GM21528 (cell line): ENCODE measurements at regions not wholly inside any gene's neighbourhood (a gene's known extent, or its start where the extent isn't known, plus 50 kb on each side); places are given as distances from the start of the nearest gene placed in this dataset.
"Not testable (repeated sequence)": the region's sequence is repeated elsewhere in the genome, so short reads cannot be mapped to it uniquely, and the experiment has no call there.

Source experiments
- ATAC-seq: cut with Tn5 transposase; IDR thresholded peaks from one replicate; pipeline ENCODE4 v1.9.1; 2021; ENCODE audit warnings: mild to moderate bottlenecking, moderate library complexity; ENCODE audit not compliant: unreplicated experiment, low FRiP score

DNA sequence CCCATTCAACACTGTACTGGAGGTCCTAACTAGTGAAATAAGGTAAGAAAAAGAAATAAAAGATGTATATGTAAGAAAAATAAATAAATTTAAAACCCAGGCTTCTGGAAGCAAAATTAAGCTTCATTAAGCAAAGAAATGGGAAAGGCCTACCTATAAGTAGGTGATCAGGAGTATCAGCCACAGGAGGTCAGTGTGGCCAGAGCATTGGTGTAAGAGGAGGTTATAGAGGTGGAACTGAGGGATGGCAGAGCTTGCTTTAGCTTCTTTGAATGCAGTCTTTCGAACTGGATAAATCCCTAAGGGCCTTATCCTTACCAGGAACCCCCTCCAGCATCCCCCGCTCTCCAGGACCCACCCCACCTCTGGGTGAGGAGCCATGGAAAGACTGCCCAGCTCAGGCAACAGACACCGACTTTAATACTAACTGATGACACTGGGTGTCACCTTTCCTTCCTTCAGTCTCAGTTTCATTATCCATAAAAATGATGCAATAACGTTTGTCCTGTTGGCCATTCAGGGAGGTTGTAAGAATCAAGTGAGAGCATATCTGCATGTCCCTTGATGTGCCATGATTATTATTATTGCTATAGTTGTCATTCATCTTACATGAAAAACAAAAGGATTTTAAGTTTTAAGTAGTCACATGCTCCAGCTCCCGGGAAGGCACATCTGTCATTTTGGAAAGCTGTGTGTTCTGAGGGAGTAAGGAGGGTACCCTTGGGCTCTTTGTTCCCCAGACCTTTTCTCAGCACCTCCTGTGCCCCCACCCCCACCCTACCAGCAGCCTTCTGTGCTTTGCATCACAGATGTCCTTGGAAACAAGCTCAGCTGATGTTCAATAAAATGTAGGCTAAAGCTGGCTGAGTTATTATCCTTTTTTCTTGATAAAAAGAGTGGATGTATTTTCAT is 50.8 kb upstream of the CTNNA1 start:
- no peak for ATAC-seq

DNA sequence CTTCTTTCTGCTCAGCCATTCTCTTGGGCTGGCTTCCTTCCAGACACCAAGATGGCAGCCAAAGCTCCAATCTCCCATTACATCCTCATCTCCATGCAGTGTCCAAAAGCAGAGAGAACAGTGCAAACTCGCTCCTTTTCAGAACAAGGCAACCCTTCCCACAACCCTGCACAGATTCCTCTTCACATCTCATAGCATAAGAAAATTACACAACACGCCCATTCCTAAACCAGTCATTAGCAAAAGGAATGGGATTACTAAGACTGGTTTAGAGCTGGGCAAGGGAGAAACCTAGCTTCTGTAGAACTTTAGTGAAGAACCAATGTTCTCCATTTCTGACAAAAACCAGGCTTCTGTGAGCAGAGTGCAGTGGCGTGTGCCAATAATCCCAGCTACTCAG is 51.5 kb upstream of the CTNNA1 start:
- ATAC-seq: no peak

DNA sequence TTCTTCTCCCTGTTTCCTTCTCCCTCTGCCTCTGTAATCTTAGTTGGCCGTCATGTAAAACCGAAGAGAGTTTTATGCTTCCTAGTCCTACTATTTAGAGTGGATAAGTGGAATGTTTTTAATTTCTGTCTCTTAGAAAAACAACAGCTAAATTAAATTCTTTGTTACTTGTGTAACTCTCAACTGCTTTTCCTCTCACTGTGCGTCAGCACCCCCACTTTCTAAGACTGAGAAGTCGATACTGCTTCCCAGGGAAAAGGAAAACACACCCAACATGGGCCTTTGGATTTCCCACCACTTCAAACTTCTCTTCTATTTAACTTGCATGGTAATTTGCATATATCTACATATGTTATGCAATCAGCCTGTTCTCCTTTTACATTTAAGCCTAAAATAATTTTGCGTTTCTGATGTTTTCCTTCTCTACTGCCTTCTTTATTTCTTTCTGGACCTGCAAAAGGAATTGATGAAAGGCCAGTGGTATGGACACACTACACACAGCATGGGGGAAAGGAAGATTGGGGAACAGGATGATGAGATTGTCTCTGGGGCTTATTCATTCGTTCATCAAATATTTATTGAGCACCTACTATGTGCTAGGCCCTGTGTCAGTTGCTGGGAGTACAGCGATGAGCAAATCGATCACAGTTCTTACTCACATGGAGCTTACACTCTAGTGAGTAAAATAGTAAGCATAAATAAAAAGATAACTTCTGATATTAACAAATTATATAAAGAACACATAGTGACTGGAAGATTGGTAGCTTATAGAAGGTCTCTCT is 52.5 kb upstream of the CTNNA1 start:
- no peak for ATAC-seq

- no peak for ATAC-seq
These were observed 53.7 kb upstream of the CTNNA1 start for GRCh38 chr5:138699482-138699881.

DNA sequence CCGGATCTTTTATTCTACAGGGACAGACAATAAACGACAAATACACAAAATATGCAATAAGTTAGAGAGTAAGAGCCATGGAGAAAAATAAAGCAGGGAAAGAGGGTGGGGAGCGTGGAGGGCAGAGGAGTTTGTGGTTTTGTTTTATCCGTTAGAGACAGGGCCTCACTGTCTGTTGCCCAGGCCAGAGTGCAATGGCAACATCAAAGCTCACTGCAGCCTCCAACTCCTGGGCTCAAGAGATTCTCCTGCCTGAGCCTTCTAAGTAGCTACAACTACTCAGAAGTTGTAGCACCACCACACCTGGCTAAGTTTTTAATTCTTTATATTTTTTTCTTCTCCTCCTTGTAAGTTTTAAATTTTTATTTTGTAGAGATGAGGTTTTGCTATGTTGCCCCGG is 54.5 kb upstream of the CTNNA1 start:
- no peak for ATAC-seq

- no peak for ATAC-seq
These were observed 55.4 kb upstream of the CTNNA1 start for GRCh38 chr5:138697720-138698360.

GRCh38 chr5:138696501-138696900 is 56.7 kb upstream of the CTNNA1 start:
- ATAC-seq: no peak

GRCh38 chr5:138695781-138696180 is 57.4 kb upstream of the CTNNA1 start:
- ATAC-seq: no peak

DNA sequence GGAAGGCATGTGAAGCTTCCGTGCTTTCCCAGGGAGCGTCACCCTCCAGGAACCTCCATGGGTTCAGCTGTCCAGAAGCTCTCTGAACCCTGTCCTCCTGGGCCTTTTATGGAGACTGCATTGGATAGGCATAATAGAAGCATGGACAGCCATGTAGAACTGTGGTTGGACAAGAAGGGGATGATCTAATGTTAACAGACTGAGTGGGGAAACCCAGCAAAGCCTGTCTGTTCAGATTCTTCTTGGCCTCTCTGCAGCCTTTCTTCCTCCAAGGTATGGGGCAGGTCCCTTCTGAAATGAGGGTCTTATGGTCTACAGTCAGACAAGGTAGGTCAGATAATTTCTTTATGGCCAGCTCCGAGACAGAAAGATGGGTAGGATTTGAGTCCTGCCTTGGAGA is 59.1 kb upstream of the CTNNA1 start:
- ATAC-seq: no peak

DNA sequence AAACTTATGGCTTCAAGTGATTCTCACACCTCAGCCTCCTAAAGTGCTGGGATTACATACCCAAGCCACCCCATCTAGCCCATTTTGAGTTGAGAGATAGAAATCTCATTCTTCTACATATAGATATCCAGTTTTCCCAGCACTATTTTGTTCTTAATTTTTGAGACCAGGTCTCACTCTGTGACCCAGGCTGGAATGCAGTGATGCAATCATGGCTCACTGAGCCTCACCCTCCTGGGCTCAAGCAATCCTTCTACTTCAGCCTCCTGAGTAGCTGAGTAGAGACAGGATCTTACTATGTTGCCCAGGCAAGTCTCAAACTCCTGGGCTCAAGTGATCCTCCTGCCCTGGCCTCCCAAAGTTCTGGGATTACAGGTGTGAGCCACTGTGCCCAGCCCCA is 60.9 kb upstream of the CTNNA1 start:
- ATAC-seq: no peak

GRCh38 chr5:138686668-138687067 is 66.6 kb upstream of the CTNNA1 start:
- ATAC-seq: no peak

GRCh38 chr5:138685193-138685745 is 68.0 kb upstream of the CTNNA1 start:
- no peak for ATAC-seq

DNA sequence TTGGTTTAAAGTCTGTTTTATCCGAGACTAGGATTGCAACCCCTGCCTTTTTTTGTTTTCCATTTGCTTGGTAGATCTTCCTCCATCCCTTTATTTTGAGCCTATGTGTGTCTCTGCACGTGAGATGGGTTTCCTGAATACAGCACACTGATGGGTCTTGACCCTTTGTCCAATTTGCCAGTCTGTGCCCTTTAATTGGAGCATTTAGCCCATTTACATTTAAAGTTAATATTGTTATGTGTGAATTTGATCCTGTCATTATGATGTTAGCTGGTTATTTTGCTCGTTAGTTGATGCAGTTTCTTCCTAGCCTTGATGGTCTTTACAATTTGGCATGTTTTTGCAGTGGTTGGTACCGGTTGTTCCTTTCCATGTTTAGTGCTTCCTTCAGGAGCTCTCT is 70.8 kb upstream of the CTNNA1 start:
- ATAC-seq: not testable (repeated sequence)

DNA sequence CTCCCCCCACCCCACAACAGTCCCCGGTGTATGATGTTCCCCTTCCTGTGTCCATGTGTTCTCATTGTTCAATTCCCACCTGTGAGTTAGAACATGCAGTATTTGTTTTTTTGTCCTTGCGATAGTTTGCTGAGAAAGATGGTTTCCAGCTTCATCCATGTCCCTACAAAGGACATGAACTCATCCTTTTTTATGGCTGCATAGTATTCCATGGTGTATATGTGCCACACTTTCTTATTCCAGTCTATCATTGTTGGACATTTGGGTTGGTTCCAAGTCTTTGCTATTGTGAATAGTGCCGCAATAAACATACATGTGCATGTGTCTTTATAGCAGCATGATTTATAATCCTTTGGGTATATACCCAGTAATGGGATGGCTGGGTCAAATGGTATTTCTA is 74.4 kb upstream of the CTNNA1 start:
- not testable (repeated sequence) for ATAC-seq

DNA sequence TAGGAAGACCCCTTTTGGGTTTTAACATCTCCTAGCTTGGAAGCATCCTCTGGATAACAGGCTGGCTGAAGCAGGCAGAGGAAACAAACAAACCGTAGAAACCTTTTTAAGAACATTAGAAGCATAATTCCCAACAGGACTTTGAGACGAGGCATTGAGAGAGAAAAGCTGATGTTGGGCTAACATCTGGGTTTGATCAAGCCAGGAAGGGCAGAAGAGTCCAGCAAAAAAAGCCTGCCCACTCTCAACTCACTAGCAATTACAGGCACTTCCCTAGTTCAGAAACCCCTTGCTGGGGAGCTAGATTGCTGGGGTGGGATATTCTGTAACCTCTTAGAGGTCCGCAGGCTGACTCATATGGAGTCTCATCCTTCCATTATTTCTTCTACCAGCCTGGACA is 75.4 kb upstream of the CTNNA1 start:
- no peak for ATAC-seq

DNA sequence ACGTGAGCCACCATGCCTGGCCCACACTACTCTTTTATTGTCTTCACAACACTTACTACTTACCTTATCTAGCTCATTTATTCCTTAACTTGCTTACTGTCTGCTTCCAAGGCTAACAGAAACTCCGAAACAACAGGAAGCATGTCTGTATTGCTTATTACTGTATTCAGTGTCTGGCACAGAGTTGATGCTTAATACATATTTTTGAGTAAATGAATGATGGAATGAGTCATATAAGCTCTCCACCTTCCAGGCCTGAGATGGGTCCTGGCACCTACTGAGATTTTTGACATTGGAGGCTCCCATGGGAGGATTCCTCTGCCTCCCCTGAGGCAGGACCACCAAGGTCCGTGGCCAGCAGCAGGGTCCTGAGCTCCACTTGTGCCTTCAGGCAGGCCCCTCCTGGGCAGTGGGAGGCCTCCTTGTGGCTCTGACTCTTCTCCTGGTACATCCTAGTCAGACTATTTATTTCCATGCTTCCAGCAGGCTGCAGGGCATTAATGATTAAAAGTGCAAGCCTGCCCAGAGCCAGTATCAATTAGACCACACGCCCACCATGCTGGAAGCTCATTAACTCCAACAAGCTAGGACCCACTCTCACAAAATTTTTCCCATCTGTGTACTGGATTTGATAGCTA is 76.5 kb upstream of the CTNNA1 start:
- no peak for ATAC-seq

DNA sequence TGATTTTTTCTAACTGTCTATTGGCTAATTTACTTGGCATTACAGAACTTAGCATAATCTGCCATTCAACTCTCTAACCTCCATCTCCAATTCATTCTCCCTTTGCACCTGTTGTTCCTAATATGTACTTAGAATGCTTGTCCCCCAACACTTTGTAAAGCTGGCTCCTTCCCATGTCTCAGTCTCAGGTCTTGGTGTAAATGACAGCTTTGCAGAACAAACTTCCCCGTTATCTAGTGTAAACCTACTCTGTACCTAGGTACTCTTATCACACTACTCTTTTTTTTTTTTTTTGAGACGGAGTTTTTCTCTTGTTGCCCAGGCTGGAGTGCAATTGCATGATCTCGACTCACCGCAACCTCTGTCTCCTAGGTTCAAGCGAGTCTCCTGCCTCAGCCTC is 77.2 kb upstream of the CTNNA1 start:
- no peak for ATAC-seq

GRCh38 chr5:138668451-138669380 is 84.5 kb upstream of the CTNNA1 start:
- no peak for ATAC-seq

- not testable (repeated sequence) for ATAC-seq
These were observed 85.4 kb upstream of the CTNNA1 start for GRCh38 chr5:138667782-138668331.
